Mesothelial cell of epicardium (in vitro differentiated cells): ENCODE measurements at regions not wholly inside any gene's neighbourhood (a gene's known extent, or its start where the extent isn't known, plus 50 kb on each side); places are given as distances from the start of the nearest gene placed in this dataset.

Experiments
- DNase-seq, 2 experiments: peaks; one replicate each; pipeline ENCODE4 v3.0.0; 2021; ENCODE audit warnings: low spot score in 2 of 2; ENCODE audit not compliant: unreplicated experiment in 2 of 2
- H3K27ac Mint-ChIP-seq: 2 replicates; pipeline ENCODE4 v1.8.0; 2021; ENCODE audit warnings: mixed read lengths
- H3K27me3 Mint-ChIP-seq: 2 replicates; pipeline ENCODE4 v1.8.0; 2021; ENCODE audit warnings: low read depth, mixed read lengths
- H3K36me3 Mint-ChIP-seq: 2 replicates; pipeline ENCODE4 v1.8.0; 2021; ENCODE audit warnings: mixed read lengths
- H3K4me1 Mint-ChIP-seq: 2 replicates; pipeline ENCODE4 v1.8.0; 2021; ENCODE audit warnings: mixed read lengths
- H3K4me3 Mint-ChIP-seq: 2 replicates; pipeline ENCODE4 v1.8.0; 2021; ENCODE audit warnings: mild to moderate bottlenecking, moderate library complexity, mixed read lengths
- H3K9me3 Mint-ChIP-seq: 2 replicates; pipeline ENCODE4 v1.8.0; 2021; ENCODE audit warnings: mixed read lengths
- CTCF ChIP-seq: fragments of 200-600 bp; sonication (generic); IDR thresholded peaks from one replicate; pipeline ENCODE4 v1.5.0; 2021; ENCODE audit warnings: antibody characterized with exemption; ENCODE audit not compliant: unreplicated experiment

GRCh38 chr14:85441909-85442643 is 87.9 kb upstream of the FLRT2 start:
- H3K9me3 Mint-ChIP-seq, result peaks cover 4% of the 10 kb centered on the region
- no peak for DNase-seq
- no peaks in the 10 kb centered on the region for H3K36me3 Mint-ChIP-seq
- no peak overlapping the region for H3K4me3 Mint-ChIP-seq
- no peaks in the 10 kb centered on the region for H3K27me3 Mint-ChIP-seq
- TF ChIP-seq CTCF, result no peak
- H3K4me1 Mint-ChIP-seq, result peaks cover 18% of the 10 kb centered on the region
- H3K27ac Mint-ChIP-seq, result no peak overlapping the region

- Mint-ChIP-seq H3K4me1 (peaks cover 18% of the 10 kb centered on the region), H3K27me3 (no peaks in the 10 kb centered on the region), H3K9me3 (peaks cover 4% of the 10 kb centered on the region), H3K27ac (no peak overlapping the region), H3K4me3 (no peak overlapping the region), H3K36me3 (no peaks in the 10 kb centered on the region)
- DNase-seq, result no peak
- no peak for TF ChIP-seq CTCF
Measured at GRCh38 chr14:85442996-85443395, 86.9 kb upstream of the FLRT2 start.

- no peak for DNase-seq
- Mint-ChIP-seq H3K36me3 (no peaks in the 10 kb centered on the region), H3K4me1 (peaks cover 18% of the 10 kb centered on the region), H3K4me3 (no peak overlapping the region), H3K9me3 (peaks cover 2% of the 10 kb centered on the region), H3K27me3 (no peaks in the 10 kb centered on the region), H3K27ac (no peak overlapping the region)
- TF ChIP-seq CTCF, result no peak
Measured at GRCh38 chr14:85444635-85445034, 85.3 kb upstream of the FLRT2 start.

- H3K27me3 Mint-ChIP-seq, result no peaks in the 10 kb centered on the region
- H3K27ac Mint-ChIP-seq, result no peak overlapping the region
- no peaks in the 10 kb centered on the region for H3K36me3 Mint-ChIP-seq
- H3K4me1 Mint-ChIP-seq, result peaks cover 13% of the 10 kb centered on the region
- no peak for TF ChIP-seq CTCF
- H3K9me3 Mint-ChIP-seq, result peaks cover 8% of the 10 kb centered on the region
- DNase-seq, result no peak
- H3K4me3 Mint-ChIP-seq, result no peak overlapping the region
Measured at GRCh38 chr14:85445151-85445795, 84.7 kb upstream of the FLRT2 start.

GRCh38 chr14:85447883-85448282 is 82.1 kb upstream of the FLRT2 start:
- no peak for TF ChIP-seq CTCF
- peaks cover 8% of the 10 kb centered on the region for H3K9me3 Mint-ChIP-seq
- H3K4me3 Mint-ChIP-seq, result no peak overlapping the region
- no peaks in the 10 kb centered on the region for H3K27me3 Mint-ChIP-seq
- DNase-seq, result no peak
- H3K4me1 Mint-ChIP-seq, result peaks cover 13% of the 10 kb centered on the region
- H3K27ac Mint-ChIP-seq, result no peak overlapping the region
- no peaks in the 10 kb centered on the region for H3K36me3 Mint-ChIP-seq
